Caco-2 (cell line): ENCODE measurements at regions not wholly inside any gene's neighbourhood (a gene's known extent, or its start where the extent isn't known, plus 50 kb on each side); places are given as distances from the start of the nearest gene placed in this dataset.
"Not testable (repeated sequence)": the region's sequence is repeated elsewhere in the genome, so short reads cannot be mapped to it uniquely, and the experiment has no call there.

Source experiments
- BruUV-seq: library from RNA; stranded (reverse); fragments of 400-500 nt; replicated peaks from 2 replicates; lab custom pipeline; 2021; lab: Mats Ljungman, UMichigan
- CTCF ChIA-PET: fragments of 300-600 bp; sonication (Branson Sonifier 250); formaldehyde crosslinking; loops from one replicate; lab custom pipeline; 2022; ENCODE audit warnings: antibody characterized with exemption; lab: Charles Lee
- POLR2A ChIA-PET: fragments of 300-600 bp; sonication (Branson Sonifier 250); formaldehyde crosslinking; loops from one replicate; lab custom pipeline; 2022; ENCODE audit warnings: antibody characterized with exemption; lab: Charles Lee
- DNase-seq, 2 experiments: peaks; one replicate each; pipeline versions ENCODE4 v3.0.0 to v3.0.0-alpha.2; 2020 to 2022
- H3K27me3 ChIP-seq: replicated peaks from 2 replicates; pipeline ENCODE4 v1.6.0; 2011; ENCODE audit warnings: low read length; ENCODE audit not compliant: control insufficient read depth, insufficient read depth
- H3K36me3 ChIP-seq: 2 replicates; pipeline ENCODE4 v1.5.1; 2011; ENCODE audit warnings: low read length; ENCODE audit not compliant: control insufficient read depth, insufficient read depth
- H3K4me1 ChIP-seq: fragments of 250-450 bp; sonication (Bioruptor Pico); 2 replicates; pipeline ENCODE4 v1.5.1; 2020; ENCODE audit warnings: mild to moderate bottlenecking
- H3K4me3 ChIP-seq: 2 replicates; pipeline ENCODE4 v1.5.1; 2011; ENCODE audit warnings: low read depth, mild to moderate bottlenecking, control low read depth, low read length
- H3K9me3 ChIP-seq: fragments of 250-450 bp; sonication (Bioruptor Pico); 2 replicates; pipeline ENCODE4 v1.5.1; 2020; ENCODE audit warnings: mild to moderate bottlenecking, moderate library complexity
- H3K27ac Mint-ChIP-seq: one replicate; pipeline ENCODE4 v1.8.0; 2022; ENCODE audit warnings: mixed read lengths; ENCODE audit not compliant: unreplicated experiment
- H3K27me3 Mint-ChIP-seq: one replicate; pipeline ENCODE4 v1.8.0; 2022; ENCODE audit warnings: mixed read lengths; ENCODE audit not compliant: insufficient read depth, unreplicated experiment
- H3K36me3 Mint-ChIP-seq: one replicate; pipeline ENCODE4 v1.8.0; 2022; ENCODE audit warnings: mild to moderate bottlenecking, mixed read lengths; ENCODE audit not compliant: insufficient read depth, unreplicated experiment
- H3K4me1 Mint-ChIP-seq: one replicate; pipeline ENCODE4 v1.8.0; 2022; ENCODE audit warnings: low read depth, mixed read lengths; ENCODE audit not compliant: unreplicated experiment
- H3K4me3 Mint-ChIP-seq: one replicate; pipeline ENCODE4 v1.8.0; 2022; ENCODE audit warnings: mild to moderate bottlenecking, moderate library complexity, mixed read lengths; ENCODE audit not compliant: unreplicated experiment
- H3K9me3 Mint-ChIP-seq: one replicate; pipeline ENCODE4 v1.8.0; 2022; ENCODE audit warnings: mixed read lengths; ENCODE audit not compliant: unreplicated experiment
- intact Hi-C: fragments of 100-400 bp; cut with micrococcal nuclease; formaldehyde crosslinking; loops from one replicate; pipeline ENCODE4 v1.10.0; 2022; ENCODE audit not compliant: unreplicated experiment
- TF ChIP-seq, protein P1 (sequence below), 2 experiments: fragments of 200-600 bp in 1 of 2; IDR thresholded peaks; 1 replicate in 1 of 2; 2 replicates in 1 of 2; pipeline versions ENCODE4 v1.5.1 to v1.8.0; 2011 to 2022; ENCODE audit warnings: antibody characterized with exemption in 1 of 2, control low read depth in 1 of 2, inconsistent platforms in 1 of 2, low read depth in 1 of 2, low read length in 1 of 2, mild to moderate bottlenecking in 1 of 2, moderate library complexity in 1 of 2; ENCODE audit not compliant: insufficient read depth in 1 of 2, severe bottlenecking in 1 of 2, unreplicated experiment in 1 of 2

- Mint-ChIP-seq H3K27me3 (no peaks in the 10 kb centered on the region), H3K9me3 (peaks cover 10% of the 10 kb centered on the region), H3K4me3 (no peak overlapping the region), H3K36me3 (no peaks in the 10 kb centered on the region), H3K27ac (no peak overlapping the region), H3K4me1 (no peaks in the 10 kb centered on the region)
- CTCF ChIA-PET, result no interaction called here
- Histone ChIP-seq H3K4me1 (no peaks in the 10 kb centered on the region), H3K9me3 (no peaks in the 10 kb centered on the region), H3K4me3 (no peak overlapping the region), H3K36me3 (no peaks in the 10 kb centered on the region), H3K27me3 (no peaks in the 10 kb centered on the region)
- no TSS peak for BruUV-seq
- intact Hi-C loops, result no loop called here
- POLR2A ChIA-PET, result no interaction called here
- DNase-seq, result no peak
- TF ChIP-seq, protein P1, sequence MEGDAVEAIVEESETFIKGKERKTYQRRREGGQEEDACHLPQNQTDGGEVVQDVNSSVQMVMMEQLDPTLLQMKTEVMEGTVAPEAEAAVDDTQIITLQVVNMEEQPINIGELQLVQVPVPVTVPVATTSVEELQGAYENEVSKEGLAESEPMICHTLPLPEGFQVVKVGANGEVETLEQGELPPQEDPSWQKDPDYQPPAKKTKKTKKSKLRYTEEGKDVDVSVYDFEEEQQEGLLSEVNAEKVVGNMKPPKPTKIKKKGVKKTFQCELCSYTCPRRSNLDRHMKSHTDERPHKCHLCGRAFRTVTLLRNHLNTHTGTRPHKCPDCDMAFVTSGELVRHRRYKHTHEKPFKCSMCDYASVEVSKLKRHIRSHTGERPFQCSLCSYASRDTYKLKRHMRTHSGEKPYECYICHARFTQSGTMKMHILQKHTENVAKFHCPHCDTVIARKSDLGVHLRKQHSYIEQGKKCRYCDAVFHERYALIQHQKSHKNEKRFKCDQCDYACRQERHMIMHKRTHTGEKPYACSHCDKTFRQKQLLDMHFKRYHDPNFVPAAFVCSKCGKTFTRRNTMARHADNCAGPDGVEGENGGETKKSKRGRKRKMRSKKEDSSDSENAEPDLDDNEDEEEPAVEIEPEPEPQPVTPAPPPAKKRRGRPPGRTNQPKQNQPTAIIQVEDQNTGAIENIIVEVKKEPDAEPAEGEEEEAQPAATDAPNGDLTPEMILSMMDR (IDR thresholded peaks at IDR 0.05; ENCODE audit: insufficient read depth in 1 of 2, low read depth in 1 of 2, low read length in 1 of 2, severe bottlenecking in 1 of 2, unreplicated experiment in 1 of 2), result no peak
Measured at GRCh38 chr11:43172477-43172876, 139.3 kb upstream of the API5 start.

DNA sequence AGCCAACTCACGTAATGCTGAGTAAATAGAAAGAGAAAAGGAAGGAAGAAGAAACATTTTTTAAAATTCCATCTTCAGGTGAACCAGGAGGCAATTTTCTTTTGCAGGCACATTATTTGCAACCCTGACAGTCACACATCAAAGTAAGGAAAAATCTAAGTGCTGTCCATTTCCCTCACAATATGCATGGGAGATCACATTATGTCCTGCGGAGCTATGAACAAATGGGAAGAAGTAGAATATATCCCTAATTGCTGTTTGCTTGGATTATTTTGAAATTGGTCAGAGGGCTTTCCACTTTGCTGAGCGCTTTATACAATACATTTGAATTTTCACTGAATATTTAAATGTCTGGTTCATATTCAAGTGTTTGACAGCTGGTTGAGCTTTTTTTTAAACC lies 133.8 kb upstream of the API5 start:
- Histone ChIP-seq H3K4me1 (no peaks in the 10 kb centered on the region), H3K27me3 (no peaks in the 10 kb centered on the region), H3K9me3 (no peaks in the 10 kb centered on the region), H3K36me3 (no peaks in the 10 kb centered on the region), H3K4me3 (no peak overlapping the region)
- ChIA-PET CTCF (no interaction called here), POLR2A (no interaction called here)
- intact Hi-C loops, result no loop called here
- DNase-seq, result no peak
- Mint-ChIP-seq H3K27ac (no peak overlapping the region), H3K27me3 (no peaks in the 10 kb centered on the region), H3K4me3 (no peak overlapping the region), H3K36me3 (no peaks in the 10 kb centered on the region), H3K9me3 (no peaks in the 10 kb centered on the region), H3K4me1 (no peaks in the 10 kb centered on the region)
- TF ChIP-seq, protein P1 (IDR thresholded peaks at IDR 0.05; ENCODE audit: insufficient read depth in 1 of 2, low read depth in 1 of 2, low read length in 1 of 2, severe bottlenecking in 1 of 2, unreplicated experiment in 1 of 2), result no peak
- BruUV-seq, result no TSS peak

GRCh38 chr11:43194459-43194858 lies 117.3 kb upstream of the API5 start:
- DNase-seq, H3K4me3 Mint-ChIP-seq, H3K36me3 ChIP-seq, H3K9me3 Mint-ChIP-seq, H3K27ac Mint-ChIP-seq, H3K27me3 Mint-ChIP-seq, H3K27me3 ChIP-seq, BruUV-seq, POLR2A ChIA-PET, CTCF ChIA-PET, H3K36me3 Mint-ChIP-seq, H3K4me3 ChIP-seq, H3K4me1 Mint-ChIP-seq, H3K9me3 ChIP-seq, H3K4me1 ChIP-seq, intact Hi-C loops: not testable (repeated sequence)

GRCh38 chr11:43197379-43197778 lies 114.4 kb upstream of the API5 start:
- H3K27me3 ChIP-seq, result no peaks in the 10 kb centered on the region
- H3K36me3 ChIP-seq, result no peaks in the 10 kb centered on the region
- intact Hi-C loops, result no loop called here
- CTCF ChIA-PET, result no interaction called here
- Mint-ChIP-seq H3K4me3 (no peak overlapping the region), H3K27me3 (no peaks in the 10 kb centered on the region), H3K4me1 (no peaks in the 10 kb centered on the region), H3K9me3 (no peaks in the 10 kb centered on the region), H3K27ac (no peak overlapping the region), H3K36me3 (no peaks in the 10 kb centered on the region)
- BruUV-seq, result no TSS peak
- H3K9me3 ChIP-seq, result no peaks in the 10 kb centered on the region
- TF ChIP-seq, protein P1 (IDR thresholded peaks at IDR 0.05; ENCODE audit: insufficient read depth in 1 of 2, low read depth in 1 of 2, low read length in 1 of 2, severe bottlenecking in 1 of 2, unreplicated experiment in 1 of 2), result no peak
- H3K4me1 ChIP-seq, result peaks cover 4% of the 10 kb centered on the region; the same call in 1 of the 2 replicates
- peak; percentile 45 to 48 for DNase-seq
- no peak overlapping the region for H3K4me3 ChIP-seq
- POLR2A ChIA-PET, result no interaction called here
